ENCODE measurements at regions not wholly inside any gene's neighbourhood (a gene's known extent, or its start where the extent isn't known, plus 50 kb on each side); places are given as distances from the start of the nearest gene placed in this dataset.

GRCh38 chr5:33305572-33305971 lies 135.2 kb upstream of the TARS1 start:
- DNase-seq, result no peak

GRCh38 chr5:33306758-33307157 lies 134.0 kb upstream of the TARS1 start:
- DNase-seq, result no peak

GRCh38 chr5:33308586-33308985 lies 132.2 kb upstream of the TARS1 start:
- DNase-seq, result no peak

- no peak for DNase-seq
Observed at GRCh38 chr5:33309068-33309467, 131.7 kb upstream of the TARS1 start.

- DNase-seq, result no peak
Observed at GRCh38 chr5:33309536-33310345, 131.0 kb upstream of the TARS1 start.

- DNase-seq, result no peak
Observed at GRCh38 chr5:33310451-33310850, 130.3 kb upstream of the TARS1 start.

GRCh38 chr5:33311893-33312292 lies 128.9 kb upstream of the TARS1 start:
- no peak for DNase-seq

GRCh38 chr5:33312571-33313549 lies 127.9 kb upstream of the TARS1 start:
- no peak for DNase-seq

- no peak for DNase-seq
Observed at GRCh38 chr5:33315189-33315588, 125.6 kb upstream of the TARS1 start.

- no peak for DNase-seq
Observed at GRCh38 chr5:33316773-33317172, 124.0 kb upstream of the TARS1 start.

- no peak for DNase-seq
Observed at GRCh38 chr5:33317271-33317670, 123.5 kb upstream of the TARS1 start.

GRCh38 chr5:33319151-33319550 lies 121.6 kb upstream of the TARS1 start:
- no peak for DNase-seq

GRCh38 chr5:33319841-33320240 lies 120.9 kb upstream of the TARS1 start:
- no peak for DNase-seq

- no peak for DNase-seq
Observed at GRCh38 chr5:33321026-33321425, 119.7 kb upstream of the TARS1 start.

GRCh38 chr5:33322632-33323031 lies 118.1 kb upstream of the TARS1 start:
- DNase-seq, result no peak

- no peak for DNase-seq
Observed at GRCh38 chr5:33324667-33325307, 116.0 kb upstream of the TARS1 start.

GRCh38 chr5:33328818-33329217 lies 111.9 kb upstream of the TARS1 start:
- DNase-seq, result no peak

- DNase-seq, result no peak
Observed at GRCh38 chr5:33329891-33330290, 110.9 kb upstream of the TARS1 start.

GRCh38 chr5:33330426-33330825 lies 110.3 kb upstream of the TARS1 start:
- no peak for DNase-seq

GRCh38 chr5:33330992-33331391 lies 109.8 kb upstream of the TARS1 start:
- DNase-seq, result no peak

- DNase-seq, result no peak
Observed at GRCh38 chr5:33332804-33333203, 108.0 kb upstream of the TARS1 start.

- no peak for DNase-seq
Observed at GRCh38 chr5:33334829-33335228, 105.9 kb upstream of the TARS1 start.

GRCh38 chr5:33336891-33337636 lies 103.7 kb upstream of the TARS1 start:
- no peak for DNase-seq
